H1 (cell line): ENCODE measurements at regions not wholly inside any gene's neighbourhood (a gene's known extent, or its start where the extent isn't known, plus 50 kb on each side); places are given as distances from the start of the nearest gene placed in this dataset.

Source experiments
- ASH2L ChIP-seq: fragments of 200-600, 300-600 bp; sonication (generic); IDR thresholded peaks from one replicate; pipeline ENCODE4 v1.7.1; 2017; ENCODE audit warnings: low read length
- CTCF ChIP-seq, 3 experiments: IDR thresholded peaks; 1 replicate in 2 of 3; 2 replicates in 1 of 3; pipeline versions ENCODE4 v1.5.1 to v1.6.1; 2011; ENCODE audit warnings: low read length in 3 of 3, mild to moderate bottlenecking in 3 of 3, inconsistent platforms in 2 of 3, low read depth in 1 of 3, moderate library complexity in 1 of 3; ENCODE audit not compliant: insufficient read depth in 1 of 3; ENCODE audit errors: control extremely low read depth in 1 of 3
- EP300 ChIP-seq, 2 experiments: IDR thresholded peaks; 1 replicate in 1 of 2; 2 replicates in 1 of 2; pipeline ENCODE4 v1.6.1; 2011 to 2012; ENCODE audit warnings: low read depth in 2 of 2, low read length in 2 of 2, mild to moderate bottlenecking in 2 of 2, borderline replicate concordance in 1 of 2, inconsistent platforms in 1 of 2, moderate library complexity in 1 of 2
- HDAC6 ChIP-seq: IDR thresholded peaks from one replicate; pipeline ENCODE4 v1.7.1; 2012; ENCODE audit warnings: low read depth, mild to moderate bottlenecking, inconsistent platforms, low read length, moderate library complexity

DNA sequence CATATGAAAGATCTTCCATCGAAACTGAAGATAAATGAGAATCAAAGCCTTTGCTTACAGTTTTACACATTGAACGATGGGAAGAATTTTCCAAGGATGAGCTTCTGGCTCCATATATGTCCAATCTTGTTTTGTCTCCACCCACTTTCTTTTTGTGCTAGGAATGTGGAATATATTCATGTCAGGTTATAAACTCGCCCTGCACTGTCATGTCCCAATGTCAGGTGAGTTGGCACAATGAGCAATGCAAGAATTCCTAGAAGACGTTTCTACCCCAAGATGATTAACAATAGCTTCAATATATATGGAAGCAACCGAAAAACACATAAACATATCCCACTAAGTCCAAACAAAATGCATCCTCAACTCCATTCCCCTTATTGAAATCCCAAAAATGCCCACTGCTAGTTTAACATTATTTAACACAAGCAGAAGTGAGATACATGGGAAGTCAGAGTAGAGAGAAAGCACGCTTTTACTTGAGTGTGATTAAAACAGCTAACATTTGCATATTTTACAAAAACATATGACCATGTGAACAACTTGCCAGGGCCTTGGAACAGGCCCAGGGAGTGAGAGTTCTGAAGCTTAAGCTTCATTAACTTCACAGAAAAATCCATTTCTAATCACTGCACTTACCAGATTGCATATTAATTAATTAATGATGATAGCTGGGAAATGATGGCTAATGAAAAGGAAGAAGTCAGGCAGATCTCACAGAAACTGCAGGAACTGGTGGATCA is 233.9 kb downstream of the GXYLT1 start:
- TF ChIP-seq ASH2L (no peak), EP300 (IDR thresholded peaks at IDR 0.05; ENCODE audit: borderline replicate concordance in 1 of 2, low read depth in 2 of 2, low read length in 2 of 2) (no peak), HDAC6 (no peak), CTCF (IDR thresholded peaks at IDR 0.05; ENCODE audit: control extremely low read depth in 1 of 3, insufficient read depth in 1 of 3, low read depth in 1 of 3, low read length in 3 of 3) (no peak)
